ENCODE measurements at regions not wholly inside any gene's neighbourhood (a gene's known extent, or its start where the extent isn't known, plus 50 kb on each side); places are given as distances from the start of the nearest gene placed in this dataset.

GRCh38 chr3:180375831-180376230, 226.1 kb upstream of the TTC14 start:
- TF ChIP-seq CTCF (IDR thresholded peaks at IDR 0.05) = no peak
- no peak for TF ChIP-seq POLR2AphosphoS5 (IDR thresholded peaks at IDR 0.05)
